ENCODE measurements at regions not wholly inside any gene's neighbourhood (a gene's known extent, or its start where the extent isn't known, plus 50 kb on each side); places are given as distances from the start of the nearest gene placed in this dataset.

- H3K36me3 Mint-ChIP-seq (ENCODE audit: low read depth): no peaks in the 10 kb centered on the region
- H3K4me1 Mint-ChIP-seq (ENCODE audit: low read depth): peaks cover 12% of the 10 kb centered on the region
- H3K9me3 Mint-ChIP-seq: peaks cover 4% of the 10 kb centered on the region
- no peak overlapping the region for H3K27ac Mint-ChIP-seq
- no peak overlapping the region for H3K4me3 Mint-ChIP-seq
- H3K27me3 Mint-ChIP-seq (ENCODE audit: low read depth): peaks cover 16% of the 10 kb centered on the region
- DNase-seq (ENCODE audit: low spot score): no peak
Observed at GRCh38 chr10:62453274-62453673, 79.1 kb downstream of the ZNF365 start.

DNA sequence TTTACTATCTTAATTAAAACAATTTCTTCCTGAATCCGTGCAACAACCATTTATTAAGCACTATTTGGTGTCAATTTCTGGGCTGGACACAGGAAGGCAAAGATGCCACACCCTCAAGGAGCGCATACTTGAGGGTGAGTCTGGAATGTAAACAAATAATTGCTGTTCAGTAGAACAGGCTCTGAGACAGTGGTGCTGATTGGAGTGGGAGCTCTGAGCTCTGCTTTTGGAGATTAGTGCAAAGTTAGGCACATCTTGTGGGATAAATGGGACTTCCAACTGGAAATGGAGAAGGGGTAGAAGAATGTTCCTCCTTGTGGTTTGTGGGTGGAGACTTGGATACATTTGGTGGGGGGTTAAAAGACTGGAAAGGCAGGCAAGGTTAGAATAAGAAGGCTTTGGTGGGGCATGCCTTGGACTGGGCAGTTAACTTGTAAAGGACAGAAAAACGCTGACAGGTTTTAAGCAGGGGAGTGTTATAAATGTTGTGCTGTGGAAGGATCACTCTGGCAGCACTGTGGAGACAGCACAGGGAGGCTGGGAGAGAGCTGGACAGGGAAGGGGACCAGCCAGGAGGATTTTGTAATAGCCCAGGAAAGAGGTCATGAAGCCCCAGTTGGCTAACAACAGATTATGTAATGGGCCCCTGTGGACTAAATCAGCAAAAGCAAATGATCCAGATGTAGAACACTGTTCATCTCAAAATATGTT is 80.7 kb downstream of the ZNF365 start:
- peaks cover 16% of the 10 kb centered on the region for H3K27me3 Mint-ChIP-seq (ENCODE audit: low read depth)
- no peak overlapping the region for H3K27ac Mint-ChIP-seq
- no peaks in the 10 kb centered on the region for H3K36me3 Mint-ChIP-seq (ENCODE audit: low read depth)
- peaks cover 12% of the 10 kb centered on the region for H3K4me1 Mint-ChIP-seq (ENCODE audit: low read depth)
- DNase-seq (ENCODE audit: low spot score): no peak
- H3K4me3 Mint-ChIP-seq: no peak overlapping the region
- peaks cover 4% of the 10 kb centered on the region for H3K9me3 Mint-ChIP-seq

GRCh38 chr10:62456611-62457101 is 82.5 kb downstream of the ZNF365 start:
- no peak for DNase-seq (ENCODE audit: low spot score)
- H3K9me3 Mint-ChIP-seq: peaks cover 4% of the 10 kb centered on the region
- no peaks in the 10 kb centered on the region for H3K36me3 Mint-ChIP-seq (ENCODE audit: low read depth)
- no peak overlapping the region for H3K4me3 Mint-ChIP-seq
- no peak overlapping the region for H3K27ac Mint-ChIP-seq
- peaks cover 14% of the 10 kb centered on the region for H3K27me3 Mint-ChIP-seq (ENCODE audit: low read depth)
- peaks cover 12% of the 10 kb centered on the region for H3K4me1 Mint-ChIP-seq (ENCODE audit: low read depth)

GRCh38 chr10:62457196-62457595 is 83.0 kb downstream of the ZNF365 start:
- H3K9me3 Mint-ChIP-seq: peaks cover 4% of the 10 kb centered on the region
- no peak overlapping the region for H3K4me3 Mint-ChIP-seq

DNA sequence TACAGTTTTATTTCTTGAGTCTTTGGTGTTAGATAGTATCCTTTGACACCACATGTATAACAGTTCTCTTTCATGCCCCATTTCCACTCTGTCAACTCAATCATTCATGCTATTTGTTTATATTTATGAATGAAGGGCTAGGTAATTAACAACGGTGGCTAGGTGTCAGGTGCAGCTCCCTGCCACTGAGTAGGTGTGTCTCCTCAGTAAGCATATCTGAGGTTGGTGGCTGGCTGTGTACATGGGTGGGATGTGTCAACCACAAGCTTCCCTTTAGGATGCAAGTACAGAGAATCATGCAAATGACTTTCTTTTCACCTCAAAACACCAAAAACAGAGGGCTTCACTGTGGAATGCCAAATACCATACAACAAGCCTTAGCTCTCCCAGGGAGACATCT is 83.4 kb downstream of the ZNF365 start:
- H3K4me3 Mint-ChIP-seq: no peak overlapping the region
- H3K27me3 Mint-ChIP-seq (ENCODE audit: low read depth): peaks cover 14% of the 10 kb centered on the region
- no peak for DNase-seq (ENCODE audit: low spot score)
- peaks cover 4% of the 10 kb centered on the region for H3K9me3 Mint-ChIP-seq
- H3K27ac Mint-ChIP-seq: no peak overlapping the region
- no peaks in the 10 kb centered on the region for H3K36me3 Mint-ChIP-seq (ENCODE audit: low read depth)
- H3K4me1 Mint-ChIP-seq (ENCODE audit: low read depth): peaks cover 12% of the 10 kb centered on the region

More at GRCh38 chr10:62457196-62457595, 83.0 kb downstream of the ZNF365 start:
- DNase-seq (ENCODE audit: low spot score): no peak
- H3K36me3 Mint-ChIP-seq (ENCODE audit: low read depth): no peaks in the 10 kb centered on the region
- peaks cover 14% of the 10 kb centered on the region for H3K27me3 Mint-ChIP-seq (ENCODE audit: low read depth)
- no peak overlapping the region for H3K27ac Mint-ChIP-seq
- peaks cover 12% of the 10 kb centered on the region for H3K4me1 Mint-ChIP-seq (ENCODE audit: low read depth)

DNA sequence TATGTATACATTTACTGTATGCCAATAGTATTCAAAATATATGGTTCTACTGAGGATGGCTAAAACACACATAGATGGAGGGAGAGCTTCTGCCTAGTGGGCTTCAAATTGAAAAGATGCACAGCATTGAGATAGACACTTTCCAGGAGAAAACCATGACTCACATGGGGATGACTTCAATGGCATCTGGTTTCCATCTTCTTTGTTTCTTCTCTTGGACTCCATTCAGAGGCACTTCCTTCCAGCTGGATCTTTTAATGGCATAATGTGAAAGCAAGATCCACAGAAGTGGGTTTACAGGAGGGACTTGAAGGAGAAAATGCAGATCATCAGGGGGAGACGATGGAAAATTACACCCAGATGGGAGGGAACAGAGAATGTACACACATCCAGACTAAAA is 84.9 kb downstream of the ZNF365 start:
- no peak for DNase-seq (ENCODE audit: low spot score)
- peaks cover 11% of the 10 kb centered on the region for H3K27me3 Mint-ChIP-seq (ENCODE audit: low read depth)
- H3K9me3 Mint-ChIP-seq: peaks cover 1% of the 10 kb centered on the region
- peaks cover 12% of the 10 kb centered on the region for H3K4me1 Mint-ChIP-seq (ENCODE audit: low read depth)
- no peaks in the 10 kb centered on the region for H3K36me3 Mint-ChIP-seq (ENCODE audit: low read depth)
- no peak overlapping the region for H3K27ac Mint-ChIP-seq
- no peak overlapping the region for H3K4me3 Mint-ChIP-seq

GRCh38 chr10:62459500-62459899 is 85.3 kb downstream of the ZNF365 start:
- Mint-ChIP-seq H3K27ac (no peak overlapping the region), H3K9me3 (peaks cover 5% of the 10 kb centered on the region), H3K27me3 (ENCODE audit: low read depth) (peaks cover 10% of the 10 kb centered on the region), H3K4me3 (no peak overlapping the region), H3K4me1 (ENCODE audit: low read depth) (peaks cover 12% of the 10 kb centered on the region), H3K36me3 (ENCODE audit: low read depth) (no peaks in the 10 kb centered on the region)
- DNase-seq (ENCODE audit: low spot score): no peak

GRCh38 chr10:62460393-62460792 is 86.2 kb downstream of the ZNF365 start:
- Mint-ChIP-seq H3K4me3 (no peak overlapping the region), H3K27me3 (ENCODE audit: low read depth) (peaks cover 4% of the 10 kb centered on the region), H3K27ac (no peak overlapping the region), H3K4me1 (ENCODE audit: low read depth) (peaks cover 12% of the 10 kb centered on the region), H3K9me3 (peaks cover 8% of the 10 kb centered on the region), H3K36me3 (ENCODE audit: low read depth) (no peaks in the 10 kb centered on the region)
- DNase-seq (ENCODE audit: low spot score): no peak

GRCh38 chr10:62461120-62461519 is 87.0 kb downstream of the ZNF365 start:
- no peaks in the 10 kb centered on the region for H3K36me3 Mint-ChIP-seq (ENCODE audit: low read depth)
- peaks cover 12% of the 10 kb centered on the region for H3K4me1 Mint-ChIP-seq (ENCODE audit: low read depth)

GRCh38 chr10:62462461-62462860 is 88.3 kb downstream of the ZNF365 start:
- H3K4me1 Mint-ChIP-seq (ENCODE audit: low read depth): peaks cover 3% of the 10 kb centered on the region
- no peak overlapping the region for H3K4me3 Mint-ChIP-seq
- H3K27ac Mint-ChIP-seq: no peak overlapping the region
- no peaks in the 10 kb centered on the region for H3K36me3 Mint-ChIP-seq (ENCODE audit: low read depth)
- no peak for DNase-seq (ENCODE audit: low spot score)
- H3K9me3 Mint-ChIP-seq: peaks cover 8% of the 10 kb centered on the region
- peaks cover 4% of the 10 kb centered on the region for H3K27me3 Mint-ChIP-seq (ENCODE audit: low read depth)

More at GRCh38 chr10:62461120-62461519, 87.0 kb downstream of the ZNF365 start:
- Mint-ChIP-seq H3K27ac (no peak overlapping the region), H3K9me3 (peaks cover 8% of the 10 kb centered on the region), H3K4me3 (no peak overlapping the region), H3K27me3 (ENCODE audit: low read depth) (peaks cover 4% of the 10 kb centered on the region)
- no peak for DNase-seq (ENCODE audit: low spot score)

DNA sequence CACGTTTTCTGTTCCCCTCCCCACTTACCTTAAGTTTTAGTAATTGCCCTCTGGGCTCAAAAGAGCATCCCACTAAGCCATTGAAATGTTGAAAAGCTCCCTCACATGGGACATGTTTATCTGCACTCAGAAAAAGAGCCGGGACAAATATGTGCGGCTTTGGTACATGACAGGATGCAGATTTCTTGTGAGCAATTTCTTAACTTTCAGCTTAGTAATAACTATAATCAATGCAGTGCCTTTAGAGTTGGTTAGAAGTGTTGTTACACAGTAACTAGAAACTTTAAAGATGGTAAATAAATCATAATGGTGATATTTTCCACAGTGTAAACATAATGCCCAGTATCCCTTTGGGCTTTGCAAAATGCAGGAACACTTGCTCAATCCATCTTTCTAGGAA is 89.2 kb downstream of the ZNF365 start:
- H3K9me3 Mint-ChIP-seq: peaks cover 8% of the 10 kb centered on the region
- H3K27me3 Mint-ChIP-seq (ENCODE audit: low read depth): peaks cover 4% of the 10 kb centered on the region
- H3K4me1 Mint-ChIP-seq (ENCODE audit: low read depth): no peaks in the 10 kb centered on the region
- DNase-seq (ENCODE audit: low spot score): no peak
- no peak overlapping the region for H3K27ac Mint-ChIP-seq
- H3K36me3 Mint-ChIP-seq (ENCODE audit: low read depth): no peaks in the 10 kb centered on the region
- no peak overlapping the region for H3K4me3 Mint-ChIP-seq

GRCh38 chr10:62464308-62464707 is 90.1 kb downstream of the ZNF365 start:
- no peaks in the 10 kb centered on the region for H3K27me3 Mint-ChIP-seq (ENCODE audit: low read depth)
- peaks cover 8% of the 10 kb centered on the region for H3K9me3 Mint-ChIP-seq
- H3K4me1 Mint-ChIP-seq (ENCODE audit: low read depth): no peaks in the 10 kb centered on the region
- H3K4me3 Mint-ChIP-seq: no peak overlapping the region
- no peaks in the 10 kb centered on the region for H3K36me3 Mint-ChIP-seq (ENCODE audit: low read depth)
- H3K27ac Mint-ChIP-seq: no peak overlapping the region
- DNase-seq (ENCODE audit: low spot score): no peak

GRCh38 chr10:62466590-62466989 is 92.4 kb downstream of the ZNF365 start:
- H3K4me1 Mint-ChIP-seq (ENCODE audit: low read depth): no peaks in the 10 kb centered on the region
- no peak overlapping the region for H3K4me3 Mint-ChIP-seq
- H3K27me3 Mint-ChIP-seq (ENCODE audit: low read depth): no peaks in the 10 kb centered on the region
- peaks cover 8% of the 10 kb centered on the region for H3K9me3 Mint-ChIP-seq
- DNase-seq (ENCODE audit: low spot score): no peak
- no peaks in the 10 kb centered on the region for H3K36me3 Mint-ChIP-seq (ENCODE audit: low read depth)
- no peak overlapping the region for H3K27ac Mint-ChIP-seq

DNA sequence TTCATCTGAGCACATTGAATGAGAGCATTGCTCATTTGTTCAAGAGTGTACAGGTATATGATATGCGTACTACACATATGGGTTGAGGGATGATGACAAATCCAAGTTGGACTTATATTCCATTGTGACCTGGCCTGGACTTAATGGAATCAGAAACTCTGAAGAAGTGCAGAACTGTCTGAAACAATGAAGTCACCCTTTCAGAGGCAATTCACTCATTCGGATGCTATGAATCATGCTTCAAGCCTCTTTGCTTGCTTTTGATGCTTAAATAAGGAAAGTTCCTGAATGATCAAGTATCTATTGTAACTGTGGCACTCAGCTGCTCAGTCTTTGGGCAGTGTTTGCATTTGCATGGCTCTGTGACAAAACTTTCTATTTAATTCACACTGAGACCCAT is 93.4 kb downstream of the ZNF365 start:
- H3K4me1 Mint-ChIP-seq (ENCODE audit: low read depth): no peaks in the 10 kb centered on the region
- H3K9me3 Mint-ChIP-seq: peaks cover 8% of the 10 kb centered on the region
- no peak overlapping the region for H3K27ac Mint-ChIP-seq
- no peaks in the 10 kb centered on the region for H3K36me3 Mint-ChIP-seq (ENCODE audit: low read depth)
- H3K27me3 Mint-ChIP-seq (ENCODE audit: low read depth): peaks cover 2% of the 10 kb centered on the region
- no peak for DNase-seq (ENCODE audit: low spot score)
- no peak overlapping the region for H3K4me3 Mint-ChIP-seq

GRCh38 chr10:62471711-62472110 is 97.5 kb downstream of the ZNF365 start:
- H3K36me3 Mint-ChIP-seq (ENCODE audit: low read depth): no peaks in the 10 kb centered on the region
- no peaks in the 10 kb centered on the region for H3K9me3 Mint-ChIP-seq
- H3K4me3 Mint-ChIP-seq: no peak overlapping the region
- H3K27me3 Mint-ChIP-seq (ENCODE audit: low read depth): peaks cover 7% of the 10 kb centered on the region
- DNase-seq (ENCODE audit: low spot score): no peak
- no peak overlapping the region for H3K27ac Mint-ChIP-seq
- H3K4me1 Mint-ChIP-seq (ENCODE audit: low read depth): no peaks in the 10 kb centered on the region

All from T-helper 2 cell treated with Interferon-gamma antibody and Interleukin-4, amounts not matched to agents 5 μg/mL and 100 μg/mL, for 36 hours (primary cell).